Activated CD4-positive, CD25-positive, alpha-beta regulatory T cell treated with anti-CD3 and anti-CD28 coated beads, Interleukin-2, amount 50 U/mL, for 16 hours (primary cell): ENCODE measurements at regions not wholly inside any gene's neighbourhood (a gene's known extent, or its start where the extent isn't known, plus 50 kb on each side); places are given as distances from the start of the nearest gene placed in this dataset.

Experiments
- DNase-seq: peaks from one replicate; pipeline ENCODE4 v3.0.0-alpha.2; 2020; ENCODE audit warnings: low read depth, low spot score

- no peak for DNase-seq
These were observed 405.4 kb downstream of the ZSWIM6 start for GRCh38 chr5:61737301-61737963.

DNA sequence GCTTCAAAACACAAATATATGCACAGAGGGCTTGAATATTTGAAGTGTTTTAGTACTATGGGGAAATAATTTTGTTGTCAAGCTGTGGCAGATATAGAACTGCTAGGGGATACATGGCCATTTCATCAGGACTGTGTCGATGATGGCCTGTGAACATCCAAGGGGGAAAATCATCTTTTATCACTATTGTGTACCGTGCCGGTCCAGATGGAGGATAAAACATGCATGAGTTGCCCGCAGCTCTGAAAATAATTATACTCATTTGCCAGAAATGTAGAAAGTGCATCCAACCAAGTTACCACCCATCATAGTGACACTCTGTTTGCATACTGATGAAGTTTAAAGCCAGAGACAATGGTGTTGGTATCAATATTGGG is 405.9 kb downstream of the ZSWIM6 start:
- no peak for DNase-seq

GRCh38 chr5:61738446-61738845 is 406.4 kb downstream of the ZSWIM6 start:
- no peak for DNase-seq

DNA sequence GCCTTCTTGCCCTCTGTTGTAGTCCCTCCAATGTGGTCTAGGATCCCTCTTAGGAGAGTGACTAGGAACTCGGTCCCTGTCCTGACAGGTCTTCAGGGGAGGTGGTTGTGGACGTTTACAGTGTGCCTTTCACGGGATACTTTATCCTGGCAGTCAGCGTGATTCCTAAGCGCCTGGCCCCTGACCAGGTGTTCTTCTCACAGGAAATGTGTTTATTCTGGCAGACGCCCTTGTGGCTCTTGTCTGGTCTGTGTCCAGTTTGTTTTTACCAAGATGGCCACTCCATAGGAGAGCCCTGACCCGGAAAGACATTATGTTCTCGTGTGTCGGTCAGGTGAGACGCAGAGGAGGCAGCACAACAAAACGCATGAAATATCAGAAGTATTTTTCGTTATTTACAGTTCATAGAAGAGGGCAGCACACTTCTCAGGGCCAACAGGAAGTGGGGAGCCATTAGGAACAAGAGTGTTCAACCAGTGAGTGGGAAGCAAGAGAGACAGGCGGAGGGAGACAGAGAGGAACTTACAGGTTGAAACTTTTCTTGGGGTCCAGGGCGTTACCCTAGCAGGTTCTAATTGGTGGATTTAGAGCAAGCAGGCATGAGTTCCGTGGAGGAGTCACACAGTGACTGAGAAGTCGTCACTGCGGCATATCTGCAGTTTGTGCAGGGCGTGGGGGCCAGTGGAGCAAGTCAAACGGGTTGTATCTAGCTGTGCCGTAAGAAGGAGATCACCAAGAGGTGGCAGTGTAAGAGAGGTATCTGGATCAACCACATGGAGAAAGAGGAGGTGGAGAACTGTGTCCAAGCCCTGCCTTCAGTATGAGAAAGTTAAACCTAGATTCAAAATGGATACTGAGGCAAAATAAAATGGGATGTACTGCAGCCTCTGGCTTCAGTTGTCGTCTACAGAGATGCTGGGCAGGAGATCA is 412.9 kb downstream of the ZSWIM6 start:
- DNase-seq, result no peak

GRCh38 chr5:61746831-61747575 is 414.9 kb downstream of the ZSWIM6 start:
- no peak for DNase-seq

- DNase-seq, result no peak
These were observed 416.1 kb downstream of the ZSWIM6 start for GRCh38 chr5:61748121-61748520.

- no peak for DNase-seq
These were observed 416.6 kb downstream of the ZSWIM6 start for GRCh38 chr5:61748651-61749050.

DNA sequence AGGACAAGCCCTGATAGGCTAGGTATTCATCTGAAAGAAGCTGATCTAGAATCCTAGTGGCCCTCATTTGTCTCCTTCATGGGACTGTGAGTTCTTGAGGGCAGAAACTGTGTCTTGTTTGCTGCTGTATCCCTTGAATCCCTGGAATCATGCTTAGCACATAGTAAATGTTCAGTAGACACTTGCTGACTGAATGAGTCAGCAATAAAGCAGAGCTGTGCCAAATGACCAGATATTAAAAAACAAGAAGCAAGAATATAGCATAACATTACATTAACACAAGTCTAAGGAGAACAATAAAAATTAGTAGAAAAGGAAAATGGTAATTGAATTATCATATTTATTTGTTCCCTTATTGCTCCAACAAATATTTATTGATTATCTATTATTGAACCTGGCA is 420.5 kb downstream of the ZSWIM6 start:
- no peak for DNase-seq

GRCh38 chr5:61754792-61755191 is 422.7 kb downstream of the ZSWIM6 start:
- DNase-seq, result no peak

GRCh38 chr5:61755726-61756222 is 423.7 kb downstream of the ZSWIM6 start:
- no peak for DNase-seq

GRCh38 chr5:61758711-61759110 is 426.7 kb downstream of the ZSWIM6 start:
- DNase-seq, result no peak

DNA sequence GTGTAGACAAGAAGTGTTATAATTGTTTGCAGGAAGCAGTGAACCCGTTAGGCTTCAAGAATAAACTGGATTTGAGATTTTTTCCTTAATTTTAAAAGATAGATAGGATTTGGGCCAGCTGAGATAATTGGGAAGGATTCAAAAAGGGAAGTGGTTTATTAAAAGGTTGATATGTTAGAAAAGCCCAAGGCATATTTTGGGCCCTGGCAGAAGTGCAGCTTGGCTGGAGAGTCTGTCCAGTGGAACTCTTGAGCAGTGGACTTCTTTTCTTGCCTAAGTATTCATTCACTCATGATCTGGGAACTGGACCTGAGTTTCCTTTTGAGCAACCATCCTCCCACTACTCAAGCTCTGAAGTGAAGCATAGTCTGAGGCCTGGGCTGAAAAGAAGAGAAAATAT is 433.4 kb downstream of the ZSWIM6 start:
- DNase-seq, result no peak

DNA sequence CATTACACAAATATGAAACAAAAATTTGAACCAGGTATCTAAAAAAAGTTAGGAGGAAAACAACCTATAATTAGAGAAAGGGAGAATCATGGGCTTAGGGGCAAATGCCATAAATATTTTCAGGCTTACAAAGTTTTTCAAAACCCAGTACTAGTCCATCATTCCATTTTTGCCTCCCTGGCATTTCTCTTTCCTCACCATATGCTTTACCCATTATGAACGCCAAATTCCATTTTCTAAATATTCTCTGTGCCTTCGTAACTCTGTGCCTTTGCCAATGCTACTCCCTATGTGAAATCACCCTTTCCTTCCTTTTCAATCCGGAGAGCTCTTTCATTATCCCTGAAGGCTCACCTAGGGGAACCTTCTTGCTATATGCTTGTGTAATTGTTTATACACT is 434.1 kb downstream of the ZSWIM6 start:
- DNase-seq, result no peak

DNA sequence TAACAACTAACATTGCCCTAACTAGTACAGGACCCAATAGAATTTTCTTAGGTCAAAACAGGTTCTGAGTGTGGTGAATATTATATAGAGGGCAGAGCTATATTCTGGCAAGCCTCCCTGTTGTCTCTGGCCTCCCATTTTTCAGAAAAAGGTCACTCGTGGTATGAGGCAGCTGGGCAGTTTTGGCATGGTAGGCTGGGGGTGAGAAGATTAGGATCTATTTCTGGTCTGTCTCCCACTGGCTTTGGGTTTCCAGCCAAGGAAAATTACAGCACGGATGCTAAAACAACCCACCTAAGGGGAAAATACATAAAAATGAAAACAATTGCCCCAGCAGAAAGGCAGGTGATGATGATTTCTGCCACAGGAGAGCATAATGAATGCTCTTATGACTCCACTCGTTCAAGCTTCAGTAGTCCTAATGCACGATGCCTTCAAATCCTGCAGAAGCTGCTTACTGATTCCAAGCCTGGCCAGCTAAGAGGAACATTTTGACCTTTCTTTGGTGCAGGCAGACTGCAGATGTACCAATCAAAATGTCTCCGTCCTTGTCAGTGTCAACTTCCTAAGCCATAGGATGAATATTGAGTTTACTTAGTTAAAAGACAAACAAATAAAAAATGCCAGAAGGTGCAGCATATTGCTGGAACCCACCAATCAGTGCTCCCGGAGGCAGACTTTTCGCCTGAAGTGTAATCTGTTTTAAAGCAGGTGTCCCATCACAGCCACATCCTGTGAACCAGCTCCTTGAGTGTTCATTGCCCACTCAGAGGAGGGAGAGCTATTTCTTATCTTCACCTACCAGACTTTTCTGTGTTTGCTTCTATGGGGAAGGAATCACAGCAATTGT is 435.4 kb downstream of the ZSWIM6 start:
- DNase-seq, result no peak

- no peak for DNase-seq
These were observed 436.7 kb downstream of the ZSWIM6 start for GRCh38 chr5:61768692-61769281.

DNA sequence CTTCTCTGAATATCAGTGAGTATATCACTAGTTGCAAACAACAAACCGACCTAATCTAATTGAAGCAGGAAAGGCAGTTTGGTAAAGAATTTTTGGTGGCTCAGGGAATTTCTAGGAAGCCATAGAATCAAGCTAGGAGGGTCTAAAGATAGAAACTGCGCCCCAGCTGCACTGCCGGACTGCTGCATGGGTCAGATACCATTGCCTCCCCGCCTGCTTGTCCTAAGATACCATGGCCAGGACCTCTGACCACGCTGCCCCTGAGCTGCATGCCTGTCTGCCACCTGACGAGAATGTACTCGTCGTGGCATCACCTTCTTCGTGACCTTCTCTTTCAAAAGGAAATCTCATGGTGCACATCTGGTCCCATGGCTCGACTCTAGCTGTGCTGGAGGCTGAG is 439.0 kb downstream of the ZSWIM6 start:
- DNase-seq, result no peak

DNA sequence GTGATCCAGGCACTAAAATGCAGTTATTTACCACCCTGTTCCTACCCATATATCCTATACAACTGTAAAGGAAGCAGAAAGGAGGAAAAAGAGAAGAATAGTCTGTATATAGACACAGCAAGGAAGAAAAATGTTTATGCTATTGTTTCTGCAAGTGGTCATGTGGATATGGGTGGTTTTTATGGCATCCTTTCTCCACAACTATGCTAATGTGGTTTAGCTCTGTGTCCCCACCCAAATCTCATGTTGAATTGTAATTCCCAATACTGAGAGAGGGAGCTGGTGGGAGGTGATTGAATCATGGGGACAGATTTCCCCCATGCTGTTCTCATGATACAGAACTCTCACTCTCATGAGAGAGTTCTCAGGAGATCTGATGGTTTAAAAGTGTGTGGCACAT is 439.8 kb downstream of the ZSWIM6 start:
- no peak for DNase-seq

DNA sequence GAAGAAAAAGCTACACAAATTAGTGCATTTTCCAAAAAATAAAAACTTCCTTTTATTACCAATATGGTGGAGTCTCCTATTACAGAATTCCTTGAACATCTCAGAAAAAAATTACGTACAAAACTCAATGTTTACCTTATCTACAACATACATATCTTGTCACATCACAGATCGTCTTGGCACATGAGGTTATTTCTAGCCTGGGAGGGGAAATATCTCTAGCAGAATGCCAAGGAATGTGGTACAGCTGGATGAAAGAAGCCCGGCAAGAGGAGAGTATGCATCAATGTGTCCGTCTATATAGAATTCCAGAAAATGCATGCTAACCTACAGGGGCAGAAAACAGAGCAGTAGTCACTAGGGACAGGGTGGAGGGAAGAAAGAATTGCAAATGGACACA is 443.8 kb downstream of the ZSWIM6 start:
- DNase-seq, result no peak

DNA sequence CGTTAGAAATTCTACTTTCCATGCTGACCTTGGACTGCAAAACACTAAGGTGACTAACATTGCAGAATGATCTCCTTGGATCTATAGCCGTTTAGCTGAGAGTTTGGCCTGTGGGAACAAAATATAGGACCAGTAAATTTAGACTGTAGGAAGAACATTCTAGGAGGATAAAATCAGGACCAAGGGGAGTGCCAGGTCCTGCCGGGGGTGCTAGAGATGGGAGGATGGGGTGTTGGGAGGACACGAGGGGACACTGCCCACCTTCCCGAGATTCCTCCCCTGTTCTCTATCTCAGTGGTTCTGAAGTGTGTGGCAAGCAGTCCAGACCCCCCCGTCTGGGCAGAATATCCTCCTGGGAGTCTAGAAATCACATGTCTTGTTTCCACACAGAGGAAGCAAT is 445.2 kb downstream of the ZSWIM6 start:
- no peak for DNase-seq

- DNase-seq, result no peak
These were observed 447.7 kb downstream of the ZSWIM6 start for GRCh38 chr5:61779743-61780142.

DNA sequence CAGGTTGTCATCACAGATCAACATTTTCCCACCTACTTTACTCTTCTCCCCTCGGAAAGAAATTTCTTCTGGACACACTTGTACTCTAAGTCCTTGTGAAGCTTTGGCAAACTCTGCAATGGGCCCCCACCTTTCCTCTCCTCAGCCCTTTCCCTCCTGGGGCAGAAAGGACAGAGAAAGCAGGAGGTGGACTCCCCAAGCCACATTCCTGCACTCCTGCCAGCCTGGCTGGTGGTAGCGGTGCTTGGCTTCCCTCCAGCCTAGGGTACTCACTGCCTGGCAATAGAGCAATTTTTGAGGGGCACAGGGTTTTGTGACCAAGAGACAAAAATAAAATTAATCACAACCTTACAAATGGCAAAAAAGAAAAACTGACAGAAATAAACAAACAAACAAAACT is 451.4 kb downstream of the ZSWIM6 start:
- DNase-seq, result no peak
